Vagina (tissue), 2 donors: ENCODE measurements at regions not wholly inside any gene's neighbourhood (a gene's known extent, or its start where the extent isn't known, plus 50 kb on each side); places are given as distances from the start of the nearest gene placed in this dataset.

Experiments used
- DNase-seq, 2 donors: peaks; one replicate each; pipeline ENCODE4 v3.0.0-alpha.2; 2017; ENCODE audit errors: extremely low spot score in 2 of 2
- H3K27ac ChIP-seq: fragments of 200-600 bp; sonication (generic); one replicate; pipeline ENCODE4 v1.5.1; 2019
- H3K27me3 ChIP-seq: fragments of 200-600 bp; sonication (generic); one replicate; pipeline ENCODE4 v1.5.1; 2019
- H3K36me3 ChIP-seq, 2 donors: fragments of 200-600 bp; sonication (generic); one replicate each; pipeline ENCODE4 v1.5.1; 2017 to 2019
- H3K4me1 ChIP-seq: fragments of 200-600 bp; sonication (generic); one replicate; pipeline ENCODE4 v1.5.1; 2019
- H3K4me3 ChIP-seq, 2 donors: fragments of 200-600 bp; sonication (generic); 1 replicate in 1 of 2; 2 replicates in 1 of 2; pipeline ENCODE4 v1.5.1; 2016 to 2019
- H3K9me3 ChIP-seq: fragments of 200-600 bp; sonication (generic); one replicate; pipeline ENCODE4 v1.5.1; 2019
- POLR2A ChIP-seq, 2 donors: fragments of 450-650 bp; IDR thresholded peaks; one replicate each; pipeline ENCODE4 v1.6.1; 2017; ENCODE audit warnings: antibody characterized with exemption in 2 of 2, mild to moderate bottlenecking in 2 of 2, moderate library complexity in 2 of 2
- POLR2AphosphoS5 ChIP-seq, 2 donors: sonication (generic); formaldehyde crosslinking; IDR thresholded peaks; one replicate each; pipeline ENCODE4 v1.9.0; 2017; ENCODE audit warnings: antibody characterized with exemption in 2 of 2, mild to moderate bottlenecking in 2 of 2, low read depth in 1 of 2; ENCODE audit not compliant: insufficient read depth in 1 of 2
- intact Hi-C: fragments of 100-400 bp; cut with DNase I; formaldehyde crosslinking; loops from one replicate; pipeline ENCODE4 v1.15.1; 2023
- TF ChIP-seq, protein P1 (sequence below), 3 experiments: fragments of 450-650 bp in 2 of 3; fragments of 200-600 bp in 1 of 3; sonication (generic) in 1 of 3; IDR thresholded peaks; one replicate each; pipeline ENCODE4 v1.5.1; 2017 to 2019; ENCODE audit warnings: antibody characterized with exemption in 3 of 3, mild to moderate bottlenecking in 2 of 3, moderate library complexity in 2 of 3

DNA sequence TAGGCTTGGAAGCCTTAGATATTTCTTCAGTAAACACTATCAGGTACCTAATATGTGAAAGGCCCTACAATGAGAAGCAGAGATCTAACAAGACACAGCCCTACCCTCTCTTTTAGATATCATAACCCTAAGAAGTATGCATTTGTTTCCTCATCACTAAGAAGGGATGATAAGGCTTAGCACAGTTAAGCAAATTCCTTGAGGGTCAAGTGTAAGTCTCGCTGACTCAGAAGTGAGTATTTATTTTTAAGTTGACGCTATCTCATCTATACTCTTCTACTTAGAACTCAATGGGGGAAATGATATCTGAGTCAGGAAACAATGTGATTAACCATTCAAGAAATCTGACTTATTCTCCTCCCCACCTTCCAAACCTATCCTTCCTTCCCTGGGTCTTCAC, 149.7 kb downstream of the ESM1 start:
- no peaks in the 10 kb centered on the region for H3K36me3 ChIP-seq
- no peak overlapping the region for H3K27ac ChIP-seq
- no peak for TF ChIP-seq POLR2AphosphoS5 (IDR thresholded peaks at IDR 0.05; ENCODE audit: insufficient read depth in 1 of 2, low read depth in 1 of 2)
- TF ChIP-seq POLR2A (IDR thresholded peaks at IDR 0.05), result no peak
- TF ChIP-seq, protein P1, sequence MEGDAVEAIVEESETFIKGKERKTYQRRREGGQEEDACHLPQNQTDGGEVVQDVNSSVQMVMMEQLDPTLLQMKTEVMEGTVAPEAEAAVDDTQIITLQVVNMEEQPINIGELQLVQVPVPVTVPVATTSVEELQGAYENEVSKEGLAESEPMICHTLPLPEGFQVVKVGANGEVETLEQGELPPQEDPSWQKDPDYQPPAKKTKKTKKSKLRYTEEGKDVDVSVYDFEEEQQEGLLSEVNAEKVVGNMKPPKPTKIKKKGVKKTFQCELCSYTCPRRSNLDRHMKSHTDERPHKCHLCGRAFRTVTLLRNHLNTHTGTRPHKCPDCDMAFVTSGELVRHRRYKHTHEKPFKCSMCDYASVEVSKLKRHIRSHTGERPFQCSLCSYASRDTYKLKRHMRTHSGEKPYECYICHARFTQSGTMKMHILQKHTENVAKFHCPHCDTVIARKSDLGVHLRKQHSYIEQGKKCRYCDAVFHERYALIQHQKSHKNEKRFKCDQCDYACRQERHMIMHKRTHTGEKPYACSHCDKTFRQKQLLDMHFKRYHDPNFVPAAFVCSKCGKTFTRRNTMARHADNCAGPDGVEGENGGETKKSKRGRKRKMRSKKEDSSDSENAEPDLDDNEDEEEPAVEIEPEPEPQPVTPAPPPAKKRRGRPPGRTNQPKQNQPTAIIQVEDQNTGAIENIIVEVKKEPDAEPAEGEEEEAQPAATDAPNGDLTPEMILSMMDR (IDR thresholded peaks at IDR 0.05), result no peak
- H3K27me3 ChIP-seq, result no peaks in the 10 kb centered on the region
- intact Hi-C loops, result no loop called here
- H3K9me3 ChIP-seq, result no peaks in the 10 kb centered on the region
- no peaks in the 10 kb centered on the region for H3K4me1 ChIP-seq
- DNase-seq, result no peak
- H3K4me3 ChIP-seq, result no peak overlapping the region

- Histone ChIP-seq H3K4me3 (no peak overlapping the region), H3K27me3 (no peaks in the 10 kb centered on the region), H3K36me3 (no peaks in the 10 kb centered on the region), H3K4me1 (no peaks in the 10 kb centered on the region), H3K27ac (no peak overlapping the region), H3K9me3 (no peaks in the 10 kb centered on the region)
- TF ChIP-seq POLR2A (IDR thresholded peaks at IDR 0.05) (no peak), POLR2AphosphoS5 (IDR thresholded peaks at IDR 0.05; ENCODE audit: insufficient read depth in 1 of 2, low read depth in 1 of 2) (no peak)
- TF ChIP-seq, protein P1 (IDR thresholded peaks at IDR 0.05), result no peak
- intact Hi-C loops, result no loop called here
- no peak for DNase-seq
Measured at GRCh38 chr5:54834121-54834842, 151.1 kb downstream of the ESM1 start.

- Histone ChIP-seq H3K27me3 (no peaks in the 10 kb centered on the region), H3K9me3 (no peaks in the 10 kb centered on the region), H3K27ac (no peak overlapping the region), H3K36me3 (no peaks in the 10 kb centered on the region), H3K4me1 (no peaks in the 10 kb centered on the region), H3K4me3 (no peak overlapping the region)
- TF ChIP-seq, protein P1 (IDR thresholded peaks at IDR 0.05), result no peak
- TF ChIP-seq POLR2AphosphoS5 (IDR thresholded peaks at IDR 0.05; ENCODE audit: insufficient read depth in 1 of 2, low read depth in 1 of 2), result no peak
- no peak for DNase-seq
- intact Hi-C loops, result no loop called here
Measured at GRCh38 chr5:54833590-54833989, 151.8 kb downstream of the ESM1 start.

DNA sequence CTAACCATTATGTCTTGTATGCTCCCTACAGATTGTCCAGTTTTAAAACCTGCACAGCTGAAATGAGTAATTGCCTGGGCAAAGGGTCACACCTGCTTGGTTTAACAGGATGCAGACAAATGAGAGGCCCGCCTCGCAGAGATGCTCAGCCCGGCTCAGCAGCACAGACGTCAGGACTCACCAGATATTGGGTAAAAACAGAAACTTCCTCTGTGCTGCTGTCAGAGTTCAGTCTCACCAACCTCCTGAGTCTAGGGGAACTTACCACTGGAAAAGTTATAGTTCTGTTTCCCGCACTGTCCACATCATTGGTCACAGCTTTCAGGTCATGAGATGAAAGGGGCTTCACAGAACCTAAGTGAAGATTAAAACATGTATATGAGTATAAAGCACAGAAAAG, 152.5 kb downstream of the ESM1 start:
- Histone ChIP-seq H3K4me1 (no peaks in the 10 kb centered on the region), H3K4me3 (no peak overlapping the region), H3K36me3 (no peaks in the 10 kb centered on the region), H3K27me3 (no peaks in the 10 kb centered on the region), H3K9me3 (no peaks in the 10 kb centered on the region), H3K27ac (no peak overlapping the region)
- TF ChIP-seq, protein P1 (IDR thresholded peaks at IDR 0.05), result no peak
- no peak for TF ChIP-seq POLR2A (IDR thresholded peaks at IDR 0.05)
- TF ChIP-seq POLR2AphosphoS5 (IDR thresholded peaks at IDR 0.05; ENCODE audit: insufficient read depth in 1 of 2, low read depth in 1 of 2), result no peak
- no peak for DNase-seq
- intact Hi-C loops, result no loop called here

GRCh38 chr5:54832045-54832444, 153.3 kb downstream of the ESM1 start:
- Histone ChIP-seq H3K9me3 (no peaks in the 10 kb centered on the region), H3K4me3 (no peak overlapping the region), H3K4me1 (no peaks in the 10 kb centered on the region), H3K27ac (no peak overlapping the region), H3K27me3 (no peaks in the 10 kb centered on the region), H3K36me3 (no peaks in the 10 kb centered on the region)
- DNase-seq, result no peak
- intact Hi-C loops, result no loop called here
- TF ChIP-seq POLR2A (IDR thresholded peaks at IDR 0.05) (no peak), POLR2AphosphoS5 (IDR thresholded peaks at IDR 0.05; ENCODE audit: insufficient read depth in 1 of 2, low read depth in 1 of 2) (no peak)
- TF ChIP-seq, protein P1 (IDR thresholded peaks at IDR 0.05), result no peak
